Stimulated activated naive B cell treated with anti-CD40 and anti-IgM and Interleukin-4, amounts not matched to agents 10 μg/mL and 1 μg/mL and 100 μg/mL, for 72 hours (primary cell): ENCODE measurements at regions not wholly inside any gene's neighbourhood (a gene's known extent, or its start where the extent isn't known, plus 50 kb on each side); places are given as distances from the start of the nearest gene placed in this dataset.

ENCODE experiments used
- ATAC-seq, 2 donors: fragments of 150-1000 bp; cut with Tn5 transposase; replicated peaks; 2 replicates each; pipeline ENCODE4 v1.10.0; 2021; ENCODE audit warnings: moderate library complexity in 1 of 2
- DNase-seq: peaks from one replicate; pipeline ENCODE4 v3.0.0; 2021
- H3K27ac Mint-ChIP-seq: one replicate; pipeline ENCODE4 v1.8.0; 2022; ENCODE audit warnings: mild to moderate bottlenecking, mixed read lengths
- H3K27me3 Mint-ChIP-seq, 2 donors: one replicate each; pipeline ENCODE4 v1.8.0; 2022; ENCODE audit warnings: mixed read lengths in 2 of 2
- H3K36me3 Mint-ChIP-seq, 2 donors: one replicate each; pipeline ENCODE4 v1.8.0; 2022; ENCODE audit warnings: mixed read lengths in 2 of 2, mild to moderate bottlenecking in 1 of 2
- H3K4me1 Mint-ChIP-seq, 2 donors: one replicate each; pipeline ENCODE4 v1.8.0; 2022; ENCODE audit warnings: mixed read lengths in 2 of 2, mild to moderate bottlenecking in 1 of 2
- H3K4me3 Mint-ChIP-seq, 2 donors: one replicate each; pipeline ENCODE4 v1.8.0; 2022; ENCODE audit warnings: mild to moderate bottlenecking in 2 of 2, mixed read lengths in 2 of 2, moderate library complexity in 1 of 2
- H3K9me3 Mint-ChIP-seq, 2 donors: one replicate each; pipeline ENCODE4 v1.8.0; 2022; ENCODE audit warnings: mixed read lengths in 2 of 2, mild to moderate bottlenecking in 1 of 2

GRCh38 chr15:72952151-72952550 lies 100.1 kb upstream of the NEO1 start:
- no peak overlapping the region for H3K27ac Mint-ChIP-seq
- H3K36me3 Mint-ChIP-seq: no peaks in the 10 kb centered on the region
- no peak overlapping the region for H3K4me3 Mint-ChIP-seq
- peaks cover 6 to 23% of the 10 kb centered on the region in 2 donors for H3K9me3 Mint-ChIP-seq
- no peak for ATAC-seq
- no peaks in the 10 kb centered on the region for H3K4me1 Mint-ChIP-seq
- peaks cover 13 to 16% of the 10 kb centered on the region in 2 donors for H3K27me3 Mint-ChIP-seq
- DNase-seq: no peak

- H3K9me3 Mint-ChIP-seq: peaks cover 14 to 30% of the 10 kb centered on the region in 2 donors
- no peaks in the 10 kb centered on the region for H3K4me1 Mint-ChIP-seq
- peaks cover 0 to 3% of the 10 kb centered on the region in 2 donors for H3K36me3 Mint-ChIP-seq
- no peak for DNase-seq
- H3K4me3 Mint-ChIP-seq: no peak overlapping the region
- no peak for ATAC-seq
- H3K27me3 Mint-ChIP-seq: peaks cover 29 to 31% of the 10 kb centered on the region in 2 donors
- H3K27ac Mint-ChIP-seq: no peak overlapping the region
Measured at GRCh38 chr15:72948662-72949061, 103.6 kb upstream of the NEO1 start.

DNA sequence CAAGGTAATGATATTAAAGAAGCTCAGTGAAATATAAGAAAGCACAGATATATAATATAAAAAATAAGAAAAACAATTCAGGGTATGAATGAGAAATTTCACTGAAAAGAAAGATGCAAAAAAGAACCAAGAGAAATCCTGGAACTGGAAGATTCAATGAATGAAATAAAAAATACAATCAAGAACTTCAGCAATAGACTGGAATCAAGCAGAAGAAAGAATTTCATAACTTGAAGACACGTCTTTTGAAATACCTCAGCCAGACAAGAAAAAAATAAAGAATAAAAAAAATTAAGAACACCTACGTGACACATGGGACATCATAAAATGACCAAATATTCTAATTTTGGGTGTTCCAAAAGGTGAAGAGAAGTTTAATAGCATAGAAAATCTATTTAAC lies 104.6 kb upstream of the NEO1 start:
- Mint-ChIP-seq H3K4me3 (no peak overlapping the region), H3K27ac (no peak overlapping the region), H3K36me3 (peaks cover 0 to 3% of the 10 kb centered on the region in 2 donors), H3K9me3 (peaks cover 14 to 30% of the 10 kb centered on the region in 2 donors), H3K4me1 (no peaks in the 10 kb centered on the region), H3K27me3 (peaks cover 22 to 31% of the 10 kb centered on the region in 2 donors)
- ATAC-seq (no peak), DNase-seq (no peak)

DNA sequence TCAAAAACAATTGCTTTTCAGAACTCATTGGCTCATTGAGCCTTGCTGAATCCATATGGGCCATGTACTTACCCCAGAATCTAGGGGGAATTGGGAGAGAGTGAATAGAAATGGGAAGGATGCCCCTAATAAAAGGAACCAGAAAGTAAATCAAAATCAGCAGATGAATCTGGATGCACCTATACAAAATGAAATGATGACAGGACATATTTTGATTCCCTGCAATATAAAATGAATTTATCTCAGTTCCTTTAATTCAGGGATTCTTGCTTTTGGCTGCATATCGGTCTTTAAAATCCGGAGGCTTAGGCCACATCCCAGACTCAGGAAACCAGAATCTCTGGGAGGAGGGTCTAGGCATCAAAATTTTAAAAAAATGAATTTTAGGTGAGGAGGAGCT lies 107.7 kb upstream of the NEO1 start:
- no peak for DNase-seq
- peaks cover 12 to 16% of the 10 kb centered on the region in 2 donors for H3K9me3 Mint-ChIP-seq
- H3K27me3 Mint-ChIP-seq: peaks cover 18 to 25% of the 10 kb centered on the region in 2 donors

DNA sequence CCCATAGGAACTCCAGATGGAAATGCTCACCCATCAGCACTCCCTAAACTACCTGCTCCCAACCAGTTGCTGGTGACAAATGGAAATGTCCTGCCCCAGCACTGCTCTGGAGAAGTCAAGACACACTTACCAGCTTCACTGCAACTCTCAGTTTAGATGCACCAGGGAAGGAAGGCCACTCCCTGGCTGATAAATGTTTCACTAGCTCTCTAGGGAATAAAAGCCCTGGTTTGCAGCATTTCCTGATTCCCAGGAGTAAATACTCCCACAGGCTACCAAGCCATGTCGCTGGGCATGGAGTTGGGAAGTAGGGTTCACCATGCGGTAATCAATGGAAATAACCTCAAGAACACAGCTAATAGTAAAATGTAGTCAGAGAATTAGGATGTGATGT lies 112.0 kb upstream of the NEO1 start:
- peaks cover 29 to 30% of the 10 kb centered on the region in 2 donors for H3K27me3 Mint-ChIP-seq
- H3K9me3 Mint-ChIP-seq: no peaks in the 10 kb centered on the region

More for the DNA sequence above, 107.7 kb upstream of the NEO1 start:
- ATAC-seq: no peak
- Mint-ChIP-seq H3K27ac (no peak overlapping the region), H3K4me1 (no peaks in the 10 kb centered on the region), H3K4me3 (no peak overlapping the region), H3K36me3 (peaks cover 0 to 3% of the 10 kb centered on the region in 2 donors)

GRCh38 chr15:72939514-72940228 lies 112.6 kb upstream of the NEO1 start:
- no peaks in the 10 kb centered on the region for H3K4me1 Mint-ChIP-seq
- H3K4me3 Mint-ChIP-seq: no peak overlapping the region
- peaks cover 30 to 32% of the 10 kb centered on the region in 2 donors for H3K27me3 Mint-ChIP-seq

More for the DNA sequence above, 112.0 kb upstream of the NEO1 start:
- Mint-ChIP-seq H3K4me1 (no peaks in the 10 kb centered on the region), H3K27ac (no peak overlapping the region), H3K36me3 (no peaks in the 10 kb centered on the region), H3K4me3 (no peak overlapping the region)
- no peak for ATAC-seq
- no peak for DNase-seq

GRCh38 chr15:72936691-72937679 lies 115.3 kb upstream of the NEO1 start:
- Mint-ChIP-seq H3K27ac (peak overlapping the region; percentile 49), H3K36me3 (no peaks in the 10 kb centered on the region), H3K9me3 (no peaks in the 10 kb centered on the region), H3K4me3 (no peak overlapping the region), H3K27me3 (peaks cover 41 to 46% of the 10 kb centered on the region in 2 donors), H3K4me1 (no peaks in the 10 kb centered on the region)
- DNase-seq (no peak), ATAC-seq (no peak)

More at GRCh38 chr15:72939514-72940228, 112.6 kb upstream of the NEO1 start:
- no peaks in the 10 kb centered on the region for H3K9me3 Mint-ChIP-seq
- no peak overlapping the region for H3K27ac Mint-ChIP-seq
- no peaks in the 10 kb centered on the region for H3K36me3 Mint-ChIP-seq
- DNase-seq (no peak), ATAC-seq (no peak)

- Mint-ChIP-seq H3K27ac (no peak overlapping the region), H3K27me3 (peaks cover 45 to 54% of the 10 kb centered on the region in 2 donors)
Measured at GRCh38 chr15:72936237-72936636, 116.0 kb upstream of the NEO1 start.

GRCh38 chr15:72935521-72935920 lies 116.7 kb upstream of the NEO1 start:
- Mint-ChIP-seq H3K27ac (no peak overlapping the region), H3K4me3 (no peak overlapping the region), H3K27me3 (peaks cover 43 to 52% of the 10 kb centered on the region in 2 donors), H3K9me3 (no peaks in the 10 kb centered on the region), H3K4me1 (no peaks in the 10 kb centered on the region), H3K36me3 (no peaks in the 10 kb centered on the region)
- DNase-seq (no peak), ATAC-seq (no peak)

More at GRCh38 chr15:72936237-72936636, 116.0 kb upstream of the NEO1 start:
- no peaks in the 10 kb centered on the region for H3K4me1 Mint-ChIP-seq
- no peaks in the 10 kb centered on the region for H3K36me3 Mint-ChIP-seq
- no peaks in the 10 kb centered on the region for H3K9me3 Mint-ChIP-seq
- DNase-seq (no peak), ATAC-seq (no peak)
- H3K4me3 Mint-ChIP-seq: no peak overlapping the region

- Mint-ChIP-seq H3K27ac (no peak overlapping the region), H3K9me3 (no peaks in the 10 kb centered on the region), H3K27me3 (peaks cover 49 to 58% of the 10 kb centered on the region in 2 donors), H3K36me3 (no peaks in the 10 kb centered on the region), H3K4me3 (no peak overlapping the region), H3K4me1 (no peaks in the 10 kb centered on the region)
- DNase-seq: no peak
- no peak for ATAC-seq
Measured at GRCh38 chr15:72934921-72935320, 117.3 kb upstream of the NEO1 start.

GRCh38 chr15:72933976-72934375 lies 118.3 kb upstream of the NEO1 start:
- Mint-ChIP-seq H3K4me1 (no peaks in the 10 kb centered on the region), H3K36me3 (no peaks in the 10 kb centered on the region), H3K27ac (no peak overlapping the region), H3K4me3 (no peak overlapping the region), H3K27me3 (peaks cover 51 to 61% of the 10 kb centered on the region in 2 donors), H3K9me3 (no peaks in the 10 kb centered on the region)
- ATAC-seq: no peak
- no peak for DNase-seq

DNA sequence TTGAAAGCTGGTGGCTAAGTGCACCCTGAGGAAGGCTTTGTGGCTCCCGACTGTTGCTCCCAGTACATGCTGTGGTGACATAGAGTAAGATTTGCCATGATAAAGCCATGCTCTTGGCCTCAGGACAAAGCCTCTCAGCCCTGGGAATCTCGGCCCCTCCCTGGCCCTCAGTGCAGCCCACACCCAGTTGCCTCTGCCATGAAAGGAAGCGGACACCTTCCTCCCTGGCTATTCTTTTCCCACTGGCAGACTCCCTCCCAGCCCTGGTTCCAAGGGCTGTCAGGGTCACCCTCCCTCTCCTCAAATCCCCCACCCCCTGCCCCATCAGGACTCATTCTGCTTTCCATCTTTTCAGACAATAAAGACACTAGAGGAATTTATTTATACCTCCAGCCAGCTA lies 119.8 kb upstream of the NEO1 start:
- Mint-ChIP-seq H3K27me3 (peaks cover 54 to 70% of the 10 kb centered on the region in 2 donors), H3K27ac (no peak overlapping the region)
- ATAC-seq: no peak

DNA sequence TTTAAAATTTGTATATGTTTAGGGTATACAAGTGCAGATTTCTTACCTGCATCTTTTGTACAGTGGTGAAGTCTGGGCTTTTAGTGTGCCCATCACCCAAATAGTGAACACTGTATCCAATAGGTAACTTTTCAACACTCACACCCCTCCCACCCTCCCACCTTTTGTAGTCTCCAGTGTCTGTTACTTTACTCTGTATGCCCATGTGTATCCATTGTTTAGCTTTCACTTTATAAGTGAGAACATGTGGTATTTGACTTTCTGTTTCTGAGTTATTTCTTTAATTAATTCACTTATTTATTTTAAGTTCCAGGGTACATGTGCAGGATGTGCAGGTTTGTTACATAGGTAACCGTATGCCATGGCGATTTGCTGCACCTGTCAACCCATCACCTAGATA lies 124.8 kb upstream of the NEO1 start:
- H3K27me3 Mint-ChIP-seq: peaks cover 29 to 40% of the 10 kb centered on the region in 2 donors
- no peaks in the 10 kb centered on the region for H3K4me1 Mint-ChIP-seq
- ATAC-seq: no peak
- no peaks in the 10 kb centered on the region for H3K36me3 Mint-ChIP-seq
- no peak overlapping the region for H3K4me3 Mint-ChIP-seq
- H3K9me3 Mint-ChIP-seq: peaks cover 0 to 4% of the 10 kb centered on the region in 2 donors
- H3K27ac Mint-ChIP-seq: no peak overlapping the region
- DNase-seq: no peak

More for the DNA sequence above, 119.8 kb upstream of the NEO1 start:
- Mint-ChIP-seq H3K4me1 (no peaks in the 10 kb centered on the region), H3K9me3 (peaks cover 0 to 4% of the 10 kb centered on the region in 2 donors), H3K36me3 (no peaks in the 10 kb centered on the region), H3K4me3 (no peak overlapping the region)
- DNase-seq: no peak

DNA sequence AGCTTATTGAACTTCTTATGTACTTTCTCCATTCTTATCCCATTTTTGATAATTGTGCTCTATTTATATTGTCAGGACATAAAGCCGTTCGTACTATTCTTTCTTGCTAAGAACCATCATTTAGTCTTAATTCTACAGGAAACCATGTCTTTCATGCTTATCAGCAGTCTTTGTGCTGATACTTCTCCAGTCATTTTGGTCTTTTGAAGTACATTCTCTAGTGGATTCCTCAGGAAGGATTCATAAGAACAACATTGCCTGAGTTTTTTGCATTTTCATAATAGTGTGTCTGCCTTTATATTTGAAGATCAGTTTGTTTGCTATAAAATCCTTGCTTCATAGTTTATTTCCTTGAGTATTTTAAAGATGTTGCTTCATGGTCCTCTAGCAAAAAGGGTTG lies 126.6 kb upstream of the NEO1 start:
- Mint-ChIP-seq H3K36me3 (no peaks in the 10 kb centered on the region), H3K27me3 (peaks cover 22 to 32% of the 10 kb centered on the region in 2 donors), H3K9me3 (peaks cover 0 to 4% of the 10 kb centered on the region in 2 donors), H3K4me3 (no peak overlapping the region), H3K4me1 (no peaks in the 10 kb centered on the region), H3K27ac (no peak overlapping the region)
- no peak for ATAC-seq
- DNase-seq: no peak
